K562 (cell line): ENCODE measurements at regions not wholly inside any gene's neighbourhood (a gene's known extent, or its start where the extent isn't known, plus 50 kb on each side); places are given as distances from the start of the nearest gene placed in this dataset.
A peak's percentile ranks its signal among the peaks of the same experiment; 100 is the strongest.

Source experiments
- ARID1B ChIP-seq: fragments of 450-650 bp; IDR thresholded peaks from 2 replicates; pipeline ENCODE4 v1.6.1; 2016; ENCODE audit warnings: antibody characterized with exemption, mild to moderate bottlenecking, inconsistent platforms
- ATF7 ChIP-seq: fragments of 450-650 bp; IDR thresholded peaks from 2 replicates; pipeline ENCODE4 v1.7.1; 2014; ENCODE audit warnings: mild to moderate bottlenecking, moderate library complexity
- CEBPB ChIP-seq: fragments of 450-650 bp; IDR thresholded peaks from 2 replicates; pipeline ENCODE4 v1.6.1; 2016; ENCODE audit warnings: missing genetic modification characterization, missing compliant biosample characterization
- CEBPG ChIP-seq, 3 experiments: fragments of 200-800 bp in 1 of 3; sonication (Bioruptor generic) in 1 of 3; sonication (generic) in 1 of 3; formaldehyde crosslinking in 1 of 3; IDR thresholded peaks in 2 of 3; conservative IDR thresholded peaks in 1 of 3; 2 replicates each; pipeline versions ENCODE4 v1.6.1 to v1.8.0; 2016 to 2022; ENCODE audit warnings: missing compliant biosample characterization in 2 of 3, missing genetic modification characterization in 2 of 3, mild to moderate bottlenecking in 1 of 3, missing genetic modification reagents in 1 of 3
- CHD2 ChIP-seq: IDR thresholded peaks from 2 replicates; pipeline ENCODE4 v1.6.1; 2011; ENCODE audit warnings: low read depth, low read length
- CTBP1 ChIP-seq: fragments of 450-650 bp; IDR thresholded peaks from 2 replicates; pipeline ENCODE4 v1.6.1; 2016; ENCODE audit warnings: borderline replicate concordance
- ELF4 ChIP-seq: fragments of 450-650 bp; formaldehyde crosslinking; IDR thresholded peaks from 2 replicates; pipeline ENCODE4 v1.4.0; 2022; ENCODE audit warnings: missing genetic modification characterization
- ESRRA ChIP-seq: fragments of 450-650 bp; IDR thresholded peaks from 2 replicates; pipeline ENCODE4 v1.6.1; 2014; ENCODE audit warnings: low read depth, mild to moderate bottlenecking, moderate library complexity, borderline replicate concordance
- FUS ChIP-seq: fragments of 200-400 bp; formaldehyde crosslinking; optimal IDR thresholded peaks from 2 replicates; pipeline ENCODE3; 2017; ENCODE audit warnings: low read depth, low read length
- GABPA ChIP-seq: fragments of 200-800 bp; sonication (Bioruptor generic); conservative IDR thresholded peaks from 2 replicates; pipeline ENCODE4 v1.6.1; 2016; ENCODE audit warnings: low read depth, missing genetic modification characterization, missing compliant biosample characterization
- L3MBTL2 ChIP-seq: fragments of 450-650 bp; IDR thresholded peaks from 2 replicates; pipeline ENCODE4 v1.6.1; 2016; ENCODE audit warnings: mild to moderate bottlenecking, moderate library complexity
- LCOR ChIP-seq: sonication (generic); formaldehyde crosslinking; IDR thresholded peaks from 2 replicates; pipeline ENCODE4 v1.8.0; 2022; ENCODE audit warnings: mild to moderate bottlenecking, missing genetic modification reagents
- MTA1 ChIP-seq: fragments of 450-650 bp; IDR thresholded peaks from 2 replicates; pipeline ENCODE4 v1.6.1; 2017; ENCODE audit warnings: borderline replicate concordance
- NCOA2 ChIP-seq, 2 experiments: fragments of 450-650 bp; IDR thresholded peaks; 2 replicates each; pipeline ENCODE4 v1.6.1; 2018; ENCODE audit warnings: mild to moderate bottlenecking in 2 of 2, moderate library complexity in 1 of 2; ENCODE audit not compliant: partially characterized antibody in 2 of 2
- RBFOX2 ChIP-seq: fragments of 200-400 bp; formaldehyde crosslinking; IDR thresholded peaks from 2 replicates; pipeline ENCODE4 v1.6.1; 2017; ENCODE audit warnings: low read depth, mild to moderate bottlenecking, low read length, moderate library complexity
- REST ChIP-seq, 2 experiments: fragments of 450-650 bp; formaldehyde crosslinking in 1 of 2; IDR thresholded peaks; 2 replicates each; pipeline versions ENCODE4 v1.4.0 to v1.6.1; 2014 to 2020; ENCODE audit warnings: mild to moderate bottlenecking in 2 of 2, borderline replicate concordance in 1 of 2, low read depth in 1 of 2
- SMARCA4 ChIP-seq: fragments of 450-650 bp; IDR thresholded peaks from 2 replicates; pipeline ENCODE4 v1.6.1; 2016
- SMARCB1 ChIP-seq: IDR thresholded peaks from 2 replicates; pipeline ENCODE4 v1.6.1; 2011; ENCODE audit warnings: improper control_type of control experiment, low read depth; ENCODE audit not compliant: insufficient read length
- TEAD2 ChIP-seq: fragments of 450-650 bp; IDR thresholded peaks from 2 replicates; pipeline ENCODE4 v1.6.1; 2016; ENCODE audit warnings: missing genetic modification characterization, control low read depth, missing compliant biosample characterization
- TEAD4 ChIP-seq, 2 experiments: sonication (generic) in 1 of 2; formaldehyde crosslinking in 1 of 2; IDR thresholded peaks; 2 replicates each; pipeline versions ENCODE4 v1.6.1 to v1.8.0; 2012 to 2022; ENCODE audit warnings: borderline replicate concordance in 1 of 2, inconsistent platforms in 1 of 2, low read length in 1 of 2, mild to moderate bottlenecking in 1 of 2, missing genetic modification reagents in 1 of 2
- ZNF197 ChIP-seq: fragments of 200-800 bp; sonication (Bioruptor generic); IDR thresholded peaks from 2 replicates; pipeline ENCODE4 v1.6.1; 2016; ENCODE audit warnings: low read depth, missing genetic modification characterization, missing compliant biosample characterization

GRCh38 chr4:10171055-10171454 is 54.5 kb upstream of the WDR1 start (continued):
- TF ChIP-seq CTBP1 (0 out of 2 replicates have a peak, but pooled peaks have one; percentile 34), CHD2 (no peak), SMARCB1 (no peak), LCOR (CRISPR knock-in tag) (0 out of 2 replicates have a peak, but pooled peaks have one; percentile 27), TEAD2 (no peak), SMARCA4 (peak; percentile 60; the same call in 1 of the 2 replicates), ATF7 (peak; percentile 61; the same call in 1 of the 2 replicates), NCOA2 (IDR thresholded peaks at IDR 0.05; ENCODE audit: partially characterized antibody in 2 of 2) (no peak), ELF4 (CRISPR knock-in tag) (no peak), REST (IDR thresholded peaks at IDR 0.05; ENCODE audit: borderline replicate concordance) (no peak), REST (CRISPR knock-in tag; IDR thresholded peaks at IDR 0.05; ENCODE audit: low read depth) (no peak), CEBPB (peak; percentile 86), FUS (no peak), MTA1 (peak; percentile 38; the same call in 1 of the 2 replicates), ZNF197 (CRISPR knock-in tag) (peak; percentile 67), CEBPG (CRISPR knock-in tag; IDR thresholded peaks at IDR 0.05) (no peak), CEBPG (tag; conservative IDR thresholded peaks at IDR 0.05 in 1 of 2, IDR thresholded peaks at IDR 0.05 in 1 of 2) (peak; percentile 37 to 67; a peak in 2 of 4 replicates), L3MBTL2 (peak; percentile 44; the same call in 1 of the 2 replicates), ARID1B (peak; percentile 62; the same call in 1 of the 2 replicates), TEAD4 (IDR thresholded peaks at IDR 0.05; ENCODE audit: low read length) (peak; percentile 59; the same call in 1 of the 2 replicates), TEAD4 (CRISPR knock-in tag; IDR thresholded peaks at IDR 0.05; ENCODE audit: borderline replicate concordance) (no peak), GABPA (tag) (peak; percentile 3; the same call in 1 of the 2 replicates), ESRRA (peak; percentile 78; the same call in 1 of the 2 replicates), RBFOX2 (peak; percentile 7; the same call in 1 of the 2 replicates)
